K562 (cell line): ENCODE measurements at regions not wholly inside any gene's neighbourhood (a gene's known extent, or its start where the extent isn't known, plus 50 kb on each side); places are given as distances from the start of the nearest gene placed in this dataset.

Source experiments
- ATAC-seq: fragments of 200-7000 bp; cut with Tn5 transposase; 3 replicates; pipeline ENCODE4 v1.9.1; 2020; ENCODE audit warnings: moderate library complexity
- BruUV-seq: library from RNA; stranded (reverse); fragments of 400-500 nt; replicated peaks from 2 replicates; lab custom pipeline; 2021; lab: Mats Ljungman, UMichigan
- CTCF ChIA-PET: fragments of 300-600 bp; formaldehyde crosslinking; extraction: SDS; loops from one replicate; lab custom pipeline; 2021; ENCODE audit warnings: low intra/inter-chr PET ratio; lab: Yijun Ruan, JAX
- POLR2A ChIA-PET: fragments of 300-600, 350-650 bp; sonication (Branson Sonifier 250); formaldehyde crosslinking; extraction: SDS; loops from one replicate; lab custom pipeline; 2021; ENCODE audit warnings: antibody characterized with exemption, inconsistent platforms; lab: Yijun Ruan, JAX
- DNase-seq, 4 experiments: peaks; one replicate each; pipeline versions ENCODE4 v3.0.0 to v3.0.0-alpha.2; 2011 to 2018; ENCODE audit warnings: low spot score in 3 of 4, mixed read lengths in 3 of 4; ENCODE audit errors: extremely low read depth in 1 of 4
- FAIRE-seq: peaks from 2 replicates; lab custom pipeline; 2011; peaks lifted over from hg19 to GRCh38; lab: Jason Lieb, UNC
- H2AFZ ChIP-seq: 2 replicates; pipeline ENCODE4 v1.6.0; 2011; ENCODE audit warnings: low read depth, low read length, control low read depth, inconsistent platforms
- H3K27ac ChIP-seq: fragments of 200-600 bp; 3 replicates; pipeline ENCODE4 v1.8.0; 2011; ENCODE audit warnings: low read depth, mild to moderate bottlenecking, control low read depth, inconsistent platforms, low read length, moderate library complexity, mixed read lengths; ENCODE audit errors: extremely low read depth
- H3K27me3 ChIP-seq, 2 experiments: fragments of 300-600 bp in 1 of 2; 2 replicates in 1 of 2; 3 replicates in 1 of 2; pipeline versions ENCODE4 v1.6.0 to v1.8.0; 2011; ENCODE audit warnings: inconsistent platforms in 2 of 2, low read length in 2 of 2, mild to moderate bottlenecking in 1 of 2, mixed read lengths in 1 of 2, moderate library complexity in 1 of 2; ENCODE audit not compliant: control insufficient read depth in 2 of 2, insufficient read depth in 2 of 2
- H3K36me3 ChIP-seq: fragments of 300-600 bp; 3 replicates; pipeline ENCODE4 v1.8.0; 2011; ENCODE audit warnings: mild to moderate bottlenecking, low read length, inconsistent platforms; ENCODE audit not compliant: control insufficient read depth, insufficient read depth
- H3K4me1 ChIP-seq, 2 experiments: fragments of 200-600 bp in 1 of 2; replicated peaks in 1 of 2; 2 replicates in 1 of 2; 3 replicates in 1 of 2; pipeline versions ENCODE4 v1.5.1 to v1.8.0; 2011; ENCODE audit warnings: inconsistent platforms in 2 of 2, low read length in 2 of 2, mild to moderate bottlenecking in 1 of 2, mixed read lengths in 1 of 2, moderate library complexity in 1 of 2; ENCODE audit not compliant: control insufficient read depth in 2 of 2, insufficient read depth in 2 of 2
- H3K4me2 ChIP-seq: 2 replicates; pipeline ENCODE4 v1.6.1; 2011; ENCODE audit warnings: low read length, control low read depth, inconsistent platforms, mixed read lengths; ENCODE audit not compliant: insufficient read depth
- H3K4me3 ChIP-seq: fragments of 200-600 bp; sonication (generic), shearing (Covaris generic); 2 replicates; pipeline ENCODE4 v1.5.1; 2016; ENCODE audit warnings: control low read depth, inconsistent platforms
- H3K79me2 ChIP-seq: fragments of 200-600 bp; 3 replicates; pipeline ENCODE4 v1.8.0; 2011; ENCODE audit warnings: low read length, inconsistent platforms; ENCODE audit not compliant: control insufficient read depth, insufficient read depth
- H3K9ac ChIP-seq, 2 experiments: 2 replicates each; pipeline versions ENCODE4 v1.6.0 to v1.6.1; 2011; ENCODE audit warnings: low read depth in 2 of 2, low read length in 2 of 2, control low read depth in 1 of 2, inconsistent platforms in 1 of 2, mild to moderate bottlenecking in 1 of 2, mixed read lengths in 1 of 2; ENCODE audit not compliant: insufficient read depth in 1 of 2
- H3K9me1 ChIP-seq: one replicate; pipeline ENCODE4 v1.6.0; 2011; ENCODE audit warnings: inconsistent platforms, mild to moderate bottlenecking, low read length, moderate library complexity; ENCODE audit not compliant: control insufficient read depth, insufficient read depth
- H3K9me3 ChIP-seq: replicated peaks from 2 replicates; pipeline ENCODE4 v1.5.1; 2011; ENCODE audit warnings: low read depth, low read length, inconsistent platforms; ENCODE audit not compliant: control insufficient read depth, insufficient read depth
- H4K20me1 ChIP-seq: replicated peaks from 2 replicates; pipeline ENCODE4 v1.6.1; 2011; ENCODE audit warnings: low read length, inconsistent platforms, mixed read lengths; ENCODE audit not compliant: control insufficient read depth, insufficient read depth
- HLTF ChIP-seq: fragments of 450-650 bp; IDR thresholded peaks from 2 replicates; pipeline ENCODE4 v1.6.1; 2016
- MAFF ChIP-seq: IDR thresholded peaks from 2 replicates; pipeline ENCODE4 v1.6.1; 2012; ENCODE audit warnings: low read length, improper control_type of control experiment
- NONO ChIP-seq, 2 experiments: fragments of 200-400 bp in 1 of 2; fragments of 450-650 bp in 1 of 2; formaldehyde crosslinking in 1 of 2; IDR thresholded peaks; 2 replicates each; pipeline ENCODE4 v1.6.1; 2017; ENCODE audit warnings: low read depth in 2 of 2, mild to moderate bottlenecking in 2 of 2, moderate library complexity in 2 of 2, low read length in 1 of 2
- NR2F6 ChIP-seq: fragments of 450-650 bp; formaldehyde crosslinking; IDR thresholded peaks from 2 replicates; pipeline ENCODE4 v1.4.0; 2020; ENCODE audit warnings: mild to moderate bottlenecking
- RBM15 ChIP-seq: fragments of 200-400 bp; formaldehyde crosslinking; IDR thresholded peaks from 2 replicates; pipeline ENCODE4 v1.6.1; 2018; ENCODE audit warnings: mild to moderate bottlenecking, low read length, moderate library complexity; ENCODE audit not compliant: insufficient read depth
- SAP30 ChIP-seq: fragments of 200-600 bp; sonication (generic); IDR thresholded peaks from 2 replicates; pipeline ENCODE4 v1.6.1; 2012; ENCODE audit warnings: borderline replicate concordance, low read depth, mild to moderate bottlenecking, moderate library complexity, low read length, control low read depth, inconsistent platforms; ENCODE audit not compliant: insufficient read depth, poor library complexity, severe bottlenecking
- SMAD1 ChIP-seq: fragments of 150-350 bp; IDR thresholded peaks from 2 replicates; pipeline ENCODE4 v1.6.1; 2014; ENCODE audit warnings: low read length, low read depth; ENCODE audit not compliant: partially characterized antibody
- TEAD1 ChIP-seq, 2 experiments: fragments of 450-650 bp in 1 of 2; sonication (generic) in 1 of 2; formaldehyde crosslinking; IDR thresholded peaks; 2 replicates each; pipeline versions ENCODE4 v1.4.0 to v1.8.0; 2020 to 2022; ENCODE audit warnings: mild to moderate bottlenecking in 2 of 2, missing genetic modification reagents in 1 of 2
- ZBTB9 ChIP-seq: fragments of 450-650 bp; formaldehyde crosslinking; IDR thresholded peaks from 2 replicates; pipeline ENCODE4 v1.4.0; 2020; ENCODE audit warnings: mild to moderate bottlenecking, moderate library complexity
- ZNF133 ChIP-seq: fragments of 250-450 bp; sonication (Bioruptor Pico); IDR thresholded peaks from 2 replicates; pipeline ENCODE4 v1.4.0; 2020; ENCODE audit warnings: mild to moderate bottlenecking
- WGBS: fragments of 100-300 bp; shearing (Covaris generic); methylation state at CpG from one replicate; pipeline ENCODE4 v1.1.6; 2016; ENCODE audit warnings: low coverage, mixed read lengths; ENCODE audit not compliant: insufficient coverage; ENCODE audit errors: missing lambda C conversion rate; 5-methylcytosine and 5-hydroxymethylcytosine counted together
- in situ Hi-C: fragments of 300-500 bp; cut with MboI; formaldehyde crosslinking; loops from 4 replicates; pipeline ENCODE4 v1.15.0; 2018; ENCODE audit warnings: inconsistent platforms, mixed read lengths
- intact Hi-C: fragments of 100-400 bp; cut with micrococcal nuclease; formaldehyde crosslinking; loops from 2 replicates; pipeline ENCODE4 v1.14.2; 2022
- TF ChIP-seq, protein P1 (sequence below), 2 experiments: fragments of 450-650 bp in 1 of 2; IDR thresholded peaks; 2 replicates each; pipeline ENCODE4 v1.6.1; 2011 to 2017; ENCODE audit warnings: low read depth in 2 of 2, antibody characterized with exemption in 1 of 2, borderline replicate concordance in 1 of 2, low read length in 1 of 2, mild to moderate bottlenecking in 1 of 2, mixed read lengths in 1 of 2; ENCODE audit not compliant: control insufficient read depth in 1 of 2
- TF ChIP-seq, protein P2 (sequence below), 3 experiments: fragments of 200-800 bp in 1 of 3; fragments of 250-450 bp in 1 of 3; fragments of 450-650 bp in 1 of 3; sonication (Bioruptor Pico) in 1 of 3; sonication (Bioruptor generic) in 1 of 3; formaldehyde crosslinking in 1 of 3; IDR thresholded peaks; 2 replicates each; pipeline versions ENCODE4 v1.6.1 to v1.8.0; 2016 to 2022; ENCODE audit warnings: mild to moderate bottlenecking in 2 of 3, missing genetic modification characterization in 2 of 3, missing compliant biosample characterization in 1 of 3, moderate library complexity in 1 of 3

- Histone ChIP-seq H3K4me1 (no peaks in the 10 kb centered on the region), H2AFZ (no peak overlapping the region), H3K4me3 (no peak overlapping the region), H4K20me1 (no peaks in the 10 kb centered on the region), H3K9ac (no peak overlapping the region), H3K27ac (no peak overlapping the region), H3K9me1 (no peaks in the 10 kb centered on the region), H3K9me3 (no peaks in the 10 kb centered on the region), H3K36me3 (no peaks in the 10 kb centered on the region), H3K79me2 (no peaks in the 10 kb centered on the region), H3K4me2 (no peak overlapping the region), H3K27me3 (no peaks in the 10 kb centered on the region)
- ATAC-seq (no peak), FAIRE-seq (no peak), DNase-seq (no peak)
- in situ Hi-C loops (no loop called here), intact Hi-C loops (no loop called here)
- 8% methylated on average over 3 of the region's 3 CpGs for WGBS
- BruUV-seq: no TSS peak
- ChIA-PET CTCF (no interaction called here), POLR2A (interaction anchor here (0.9 kb wide), 1 partner anchor 865 kb away, joined by 3 read pairs; no protein-coding TSS in a partner anchor)
- TF ChIP-seq SMAD1: no peak
- TF ChIP-seq, protein P1, sequence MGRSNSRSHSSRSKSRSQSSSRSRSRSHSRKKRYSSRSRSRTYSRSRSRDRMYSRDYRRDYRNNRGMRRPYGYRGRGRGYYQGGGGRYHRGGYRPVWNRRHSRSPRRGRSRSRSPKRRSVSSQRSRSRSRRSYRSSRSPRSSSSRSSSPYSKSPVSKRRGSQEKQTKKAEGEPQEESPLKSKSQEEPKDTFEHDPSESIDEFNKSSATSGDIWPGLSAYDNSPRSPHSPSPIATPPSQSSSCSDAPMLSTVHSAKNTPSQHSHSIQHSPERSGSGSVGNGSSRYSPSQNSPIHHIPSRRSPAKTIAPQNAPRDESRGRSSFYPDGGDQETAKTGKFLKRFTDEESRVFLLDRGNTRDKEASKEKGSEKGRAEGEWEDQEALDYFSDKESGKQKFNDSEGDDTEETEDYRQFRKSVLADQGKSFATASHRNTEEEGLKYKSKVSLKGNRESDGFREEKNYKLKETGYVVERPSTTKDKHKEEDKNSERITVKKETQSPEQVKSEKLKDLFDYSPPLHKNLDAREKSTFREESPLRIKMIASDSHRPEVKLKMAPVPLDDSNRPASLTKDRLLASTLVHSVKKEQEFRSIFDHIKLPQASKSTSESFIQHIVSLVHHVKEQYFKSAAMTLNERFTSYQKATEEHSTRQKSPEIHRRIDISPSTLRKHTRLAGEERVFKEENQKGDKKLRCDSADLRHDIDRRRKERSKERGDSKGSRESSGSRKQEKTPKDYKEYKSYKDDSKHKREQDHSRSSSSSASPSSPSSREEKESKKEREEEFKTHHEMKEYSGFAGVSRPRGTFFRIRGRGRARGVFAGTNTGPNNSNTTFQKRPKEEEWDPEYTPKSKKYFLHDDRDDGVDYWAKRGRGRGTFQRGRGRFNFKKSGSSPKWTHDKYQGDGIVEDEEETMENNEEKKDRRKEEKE (IDR thresholded peaks at IDR 0.05; ENCODE audit: borderline replicate concordance in 1 of 2, control insufficient read depth in 1 of 2, low read depth in 2 of 2, low read length in 1 of 2): no peak
- TF ChIP-seq ZBTB9: no peak
- TF ChIP-seq RBM15: no peak
- TF ChIP-seq TEAD1 (CRISPR knock-in tag; IDR thresholded peaks at IDR 0.05): no peak
- no peak for TF ChIP-seq SAP30
- no peak for TF ChIP-seq MAFF
- TF ChIP-seq NONO (IDR thresholded peaks at IDR 0.05; ENCODE audit: low read depth in 2 of 2, low read length in 1 of 2): no peak
- no peak for TF ChIP-seq NR2F6 (CRISPR knock-in tag)
- no peak for TF ChIP-seq HLTF
- no peak for TF ChIP-seq ZNF133 (CRISPR knock-in tag)
- TF ChIP-seq, protein P2, sequence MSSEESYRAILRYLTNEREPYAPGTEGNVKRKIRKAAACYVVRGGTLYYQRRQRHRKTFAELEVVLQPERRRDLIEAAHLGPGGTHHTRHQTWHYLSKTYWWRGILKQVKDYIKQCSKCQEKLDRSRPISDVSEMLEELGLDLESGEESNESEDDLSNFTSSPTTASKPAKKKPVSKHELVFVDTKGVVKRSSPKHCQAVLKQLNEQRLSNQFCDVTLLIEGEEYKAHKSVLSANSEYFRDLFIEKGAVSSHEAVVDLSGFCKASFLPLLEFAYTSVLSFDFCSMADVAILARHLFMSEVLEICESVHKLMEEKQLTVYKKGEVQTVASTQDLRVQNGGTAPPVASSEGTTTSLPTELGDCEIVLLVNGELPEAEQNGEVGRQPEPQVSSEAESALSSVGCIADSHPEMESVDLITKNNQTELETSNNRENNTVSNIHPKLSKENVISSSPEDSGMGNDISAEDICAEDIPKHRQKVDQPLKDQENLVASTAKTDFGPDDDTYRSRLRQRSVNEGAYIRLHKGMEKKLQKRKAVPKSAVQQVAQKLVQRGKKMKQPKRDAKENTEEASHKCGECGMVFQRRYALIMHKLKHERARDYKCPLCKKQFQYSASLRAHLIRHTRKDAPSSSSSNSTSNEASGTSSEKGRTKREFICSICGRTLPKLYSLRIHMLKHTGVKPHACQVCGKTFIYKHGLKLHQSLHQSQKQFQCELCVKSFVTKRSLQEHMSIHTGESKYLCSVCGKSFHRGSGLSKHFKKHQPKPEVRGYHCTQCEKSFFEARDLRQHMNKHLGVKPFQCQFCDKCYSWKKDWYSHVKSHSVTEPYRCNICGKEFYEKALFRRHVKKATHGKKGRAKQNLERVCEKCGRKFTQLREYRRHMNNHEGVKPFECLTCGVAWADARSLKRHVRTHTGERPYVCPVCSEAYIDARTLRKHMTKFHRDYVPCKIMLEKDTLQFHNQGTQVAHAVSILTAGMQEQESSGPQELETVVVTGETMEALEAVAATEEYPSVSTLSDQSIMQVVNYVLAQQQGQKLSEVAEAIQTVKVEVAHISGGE (CRISPR knock-in tag; IDR thresholded peaks at IDR 0.05): no peak
Observed at GRCh38 chr5:54689411-54690251, 172.1 kb downstream of the SNX18 start.
